A673 (cell line): ENCODE measurements at regions not wholly inside any gene's neighbourhood (a gene's known extent, or its start where the extent isn't known, plus 50 kb on each side); places are given as distances from the start of the nearest gene placed in this dataset.

Experiments
- BruUV-seq: library from RNA; stranded (reverse); fragments of 400-500 nt; replicated peaks from 2 replicates; lab custom pipeline; 2021; lab: Mats Ljungman, UMichigan
- CTCF ChIA-PET: fragments of 300-600 bp; sonication (Branson Sonifier 250); formaldehyde crosslinking; loops from one replicate; lab custom pipeline; 2022; ENCODE audit warnings: antibody characterized with exemption; lab: Charles Lee
- POLR2A ChIA-PET: fragments of 300-600 bp; sonication (Branson Sonifier 250); formaldehyde crosslinking; loops from one replicate; lab custom pipeline; 2022; ENCODE audit warnings: antibody characterized with exemption; ENCODE audit not compliant: low non-redundant PET; lab: Charles Lee
- DNase-seq: peaks from one replicate; pipeline ENCODE4 v3.0.0-alpha.2; 2015; ENCODE audit warnings: low spot score
- H3K27ac ChIP-seq: fragments of 200-600 bp; sonication (generic); 2 replicates; pipeline ENCODE4 v1.5.1; 2016; ENCODE audit warnings: mixed run types, low read depth, mild to moderate bottlenecking, mixed read lengths, antibody characterized with exemption, low read length; ENCODE audit not compliant: poor library complexity, severe bottlenecking
- H3K27me3 ChIP-seq: fragments of 200-600 bp; sonication (generic); replicated peaks from 2 replicates; pipeline ENCODE4 v1.6.1; 2017; ENCODE audit warnings: mixed run types, low read depth, mild to moderate bottlenecking, mixed read lengths, antibody characterized with exemption, low read length; ENCODE audit not compliant: insufficient read depth, poor library complexity
- H3K36me3 ChIP-seq: fragments of 200-600 bp; sonication (generic); 2 replicates; pipeline ENCODE4 v1.6.1; 2016; ENCODE audit warnings: mixed run types, mild to moderate bottlenecking, mixed read lengths, antibody characterized with exemption, low read length; ENCODE audit not compliant: insufficient read depth, poor library complexity, severe bottlenecking
- H3K4me1 ChIP-seq: fragments of 200-600 bp; sonication (generic); 2 replicates; pipeline ENCODE4 v1.6.1; 2017; ENCODE audit warnings: mixed run types, mild to moderate bottlenecking, mixed read lengths, antibody characterized with exemption, low read length; ENCODE audit not compliant: insufficient read depth, poor library complexity, severe bottlenecking
- H3K4me3 ChIP-seq: fragments of 200-600 bp; sonication (generic); 2 replicates; pipeline ENCODE4 v1.5.1; 2016; ENCODE audit warnings: low read depth, mixed run types, mild to moderate bottlenecking, mixed read lengths, low read length; ENCODE audit not compliant: poor library complexity, severe bottlenecking
- H3K9me3 ChIP-seq: fragments of 200-600 bp; sonication (generic); 2 replicates; pipeline ENCODE4 v1.6.1; 2016; ENCODE audit warnings: mixed run types, low read depth, mild to moderate bottlenecking, mixed read lengths, antibody characterized with exemption, low read length; ENCODE audit not compliant: poor library complexity, severe bottlenecking
- CTCF ChIP-seq: fragments of 300-800, 200-600 bp; sonication (generic); conservative IDR thresholded peaks from 2 replicates; pipeline ENCODE4 v1.5.1; 2017; ENCODE audit warnings: low read depth, mild to moderate bottlenecking, antibody characterized with exemption, low read length, moderate library complexity, mixed read lengths
- EZH2 ChIP-seq: fragments of 200-600 bp; sonication (generic); IDR thresholded peaks from 2 replicates; pipeline ENCODE4 v1.6.1; 2017; ENCODE audit warnings: borderline replicate concordance, low read depth, mild to moderate bottlenecking, mixed read lengths, antibody characterized with exemption, low read length; ENCODE audit not compliant: poor library complexity, severe bottlenecking
- intact Hi-C: fragments of 100-400 bp; cut with micrococcal nuclease; formaldehyde crosslinking; loops from one replicate; pipeline ENCODE4 v1.10.0; 2022; ENCODE audit not compliant: unreplicated experiment

- no peaks in the 10 kb centered on the region for H3K36me3 ChIP-seq
- BruUV-seq, result no TSS peak
- DNase-seq, result no peak
- ChIA-PET CTCF (no interaction called here), POLR2A (no interaction called here)
- intact Hi-C loops, result no loop called here
- H3K9me3 ChIP-seq, result no peaks in the 10 kb centered on the region
- H3K27ac ChIP-seq, result no peak overlapping the region
- H3K4me1 ChIP-seq, result no peaks in the 10 kb centered on the region
- H3K4me3 ChIP-seq, result no peak overlapping the region
- H3K27me3 ChIP-seq, result peaks cover 13% of the 10 kb centered on the region
- TF ChIP-seq CTCF (no peak), EZH2 (no peak)
Measured at GRCh38 chr11:120041625-120042024, 96.3 kb downstream of the TRIM29 start.

- DNase-seq, result no peak
- H3K27me3 ChIP-seq, result peaks cover 3% of the 10 kb centered on the region
- CTCF ChIA-PET, result no interaction called here
- intact Hi-C loops, result no loop called here
- H3K36me3 ChIP-seq, result no peaks in the 10 kb centered on the region
- no peak overlapping the region for H3K27ac ChIP-seq
- no peak overlapping the region for H3K4me3 ChIP-seq
- no peaks in the 10 kb centered on the region for H3K4me1 ChIP-seq
- TF ChIP-seq EZH2, result no peak
- no peak for TF ChIP-seq CTCF
- no peaks in the 10 kb centered on the region for H3K9me3 ChIP-seq
- POLR2A ChIA-PET, result no interaction called here
- BruUV-seq, result no TSS peak
Measured at GRCh38 chr11:120040151-120040840, 97.6 kb downstream of the TRIM29 start.

DNA sequence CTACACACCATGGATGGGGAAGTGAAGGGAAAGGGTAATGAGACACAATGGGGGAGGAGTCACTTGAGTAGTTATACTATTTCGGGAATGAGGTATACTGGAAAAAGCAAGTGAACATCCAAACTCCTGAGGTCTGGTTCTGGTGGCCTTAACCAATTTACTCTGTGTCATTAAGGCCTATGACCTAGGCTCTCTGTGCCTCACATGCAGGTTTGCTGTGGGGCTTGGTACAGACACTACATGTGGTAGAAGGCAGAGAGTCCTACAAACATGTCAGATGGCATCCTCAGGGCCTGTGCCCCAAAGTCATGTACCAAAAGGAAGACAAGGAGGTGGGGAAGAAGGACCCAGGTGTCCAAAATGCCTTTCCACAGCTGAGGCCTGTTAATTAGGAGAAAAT lies 98.9 kb downstream of the TRIM29 start:
- Histone ChIP-seq H3K9me3 (no peaks in the 10 kb centered on the region), H3K36me3 (no peaks in the 10 kb centered on the region), H3K27ac (no peak overlapping the region), H3K4me1 (no peaks in the 10 kb centered on the region), H3K4me3 (no peak overlapping the region), H3K27me3 (no peaks in the 10 kb centered on the region)
- ChIA-PET POLR2A (no interaction called here), CTCF (no interaction called here)
- intact Hi-C loops, result no loop called here
- no TSS peak for BruUV-seq
- no peak for DNase-seq
- no peak for TF ChIP-seq CTCF
- TF ChIP-seq EZH2, result no peak
